Heart left ventricle (tissue), 16 donors: ENCODE measurements at regions not wholly inside any gene's neighbourhood (a gene's known extent, or its start where the extent isn't known, plus 50 kb on each side); places are given as distances from the start of the nearest gene placed in this dataset.

Experiments used
- ATAC-seq, 4 donors: fragments of 200-7000 bp; cut with Tn5 transposase; one replicate each; pipeline ENCODE4 v1.9.1; 2020 to 2022; ENCODE audit warnings: moderate library complexity in 4 of 4, mild to moderate bottlenecking in 3 of 4, moderate number of reproducible peaks in 1 of 4
- DNase-seq, 5 donors: peaks; one replicate each; pipeline ENCODE4 v3.0.0-alpha.2; 2020
- H3K27ac ChIP-seq, 12 donors: fragments of 200-600 bp; sonication (generic) in 4 of 12; one replicate each; pipeline versions ENCODE4 v1.5.0 to v1.8.0; 2016 to 2022; ENCODE audit warnings: mild to moderate bottlenecking in 2 of 12
- H3K27me3 ChIP-seq, 9 donors: fragments of 200-600 bp; sonication (generic) in 2 of 9; one replicate each; pipeline versions ENCODE4 v1.5.1 to v1.8.0; 2016 to 2022; ENCODE audit warnings: mild to moderate bottlenecking in 3 of 9
- H3K36me3 ChIP-seq, 9 donors: fragments of 200-600 bp; sonication (generic) in 2 of 9; one replicate each; pipeline versions ENCODE4 v1.5.0 to v1.8.0; 2018 to 2022; ENCODE audit warnings: mild to moderate bottlenecking in 2 of 9
- H3K4me1 ChIP-seq, 12 donors: fragments of 200-600 bp; sonication (generic) in 4 of 12; one replicate each; pipeline versions ENCODE4 v1.5.0 to v1.8.0; 2016 to 2022; ENCODE audit warnings: mild to moderate bottlenecking in 3 of 12
- H3K4me3 ChIP-seq, 12 donors: fragments of 200-600 bp; sonication (generic) in 4 of 12; one replicate each; pipeline versions ENCODE4 v1.5.0 to v1.8.0; 2017 to 2022; ENCODE audit warnings: mild to moderate bottlenecking in 9 of 12, moderate library complexity in 4 of 12
- H3K9me3 ChIP-seq, 12 donors: fragments of 200-600 bp; sonication (generic) in 4 of 12; one replicate each; pipeline versions ENCODE4 v1.5.0 to v1.8.0; 2016 to 2022; ENCODE audit warnings: mild to moderate bottlenecking in 1 of 12
- POLR2A ChIP-seq, 2 donors: fragments of 450-650 bp; IDR thresholded peaks; one replicate each; pipeline ENCODE4 v1.6.1; 2017; ENCODE audit warnings: antibody characterized with exemption in 2 of 2, mild to moderate bottlenecking in 2 of 2, moderate library complexity in 2 of 2
- WGBS, 4 donors: extraction: QIAGEN DNeasy Blood & Tissue Kit in 2 of 4; methylation state at CpG; one replicate each; pipeline versions ENCODE4 v1.1.5 to v1.1.7; 2013 to 2018; 5-methylcytosine and 5-hydroxymethylcytosine counted together
- intact Hi-C, 10 donors: fragments of 100-400 bp; cut with DNase I; formaldehyde crosslinking; loops; one replicate each; pipeline versions ENCODE4 v1.11.1 to v1.14.2; 2022
- TF ChIP-seq, protein P1 (sequence below), 12 donors: fragments of 200-600 bp; sonication (generic) in 4 of 12; IDR thresholded peaks; one replicate each; pipeline versions ENCODE4 v1.5.0 to v1.8.0; 2018 to 2022; ENCODE audit warnings: antibody characterized with exemption in 12 of 12, mild to moderate bottlenecking in 5 of 12
- donor health status: ischemic (EF 13 %, LVEDD 7.1; RV severe dilation, severe dysfunction).
- donor health status: healthy with polysubstance abuse.
- donor health status: DM: no; HTN: yes; CAD: no.
- donor health status: DM: no; HTN: no; CAD: no.
- donor health status: ischemic (EF 25% LVEDD 6.9; RV normal size, moderate dysfunction).
- donor health status: ischemic (EF 25% LVEDD 5.7; RV mildly dilated, moderate dysfunction).
- donor health status: healthy.
- donor health status: DM: yes; HTN: yes; CAD: no.
- donor health status: ischemic (EF 35%, LVEDD 5.7; RV mildly dilated, moderate dysfunction).
- donor health status: nonischemic (EF 11% LVEDD 7.7; RV severe dilation, severe dysfunction).
- donor health status: DM: yes; HTN: yes; CAD: no.
- donor health status: PGD.
- donor health status: ischemic (EF 29% LVEDD 5.4; RV normal size, mild dysfunction).
- donor health status: nonischemic (EF 23%, LVEDD 6.1; RV moderate dilation, normal function).

- ATAC-seq (no peak), DNase-seq (no peak)
- TF ChIP-seq, protein P1, sequence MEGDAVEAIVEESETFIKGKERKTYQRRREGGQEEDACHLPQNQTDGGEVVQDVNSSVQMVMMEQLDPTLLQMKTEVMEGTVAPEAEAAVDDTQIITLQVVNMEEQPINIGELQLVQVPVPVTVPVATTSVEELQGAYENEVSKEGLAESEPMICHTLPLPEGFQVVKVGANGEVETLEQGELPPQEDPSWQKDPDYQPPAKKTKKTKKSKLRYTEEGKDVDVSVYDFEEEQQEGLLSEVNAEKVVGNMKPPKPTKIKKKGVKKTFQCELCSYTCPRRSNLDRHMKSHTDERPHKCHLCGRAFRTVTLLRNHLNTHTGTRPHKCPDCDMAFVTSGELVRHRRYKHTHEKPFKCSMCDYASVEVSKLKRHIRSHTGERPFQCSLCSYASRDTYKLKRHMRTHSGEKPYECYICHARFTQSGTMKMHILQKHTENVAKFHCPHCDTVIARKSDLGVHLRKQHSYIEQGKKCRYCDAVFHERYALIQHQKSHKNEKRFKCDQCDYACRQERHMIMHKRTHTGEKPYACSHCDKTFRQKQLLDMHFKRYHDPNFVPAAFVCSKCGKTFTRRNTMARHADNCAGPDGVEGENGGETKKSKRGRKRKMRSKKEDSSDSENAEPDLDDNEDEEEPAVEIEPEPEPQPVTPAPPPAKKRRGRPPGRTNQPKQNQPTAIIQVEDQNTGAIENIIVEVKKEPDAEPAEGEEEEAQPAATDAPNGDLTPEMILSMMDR (IDR thresholded peaks at IDR 0.05) = no peak
- TF ChIP-seq POLR2A (IDR thresholded peaks at IDR 0.05) = no peak
- no peaks in the 10 kb centered on the region for H3K27me3 ChIP-seq
- H3K9me3 ChIP-seq = no peaks in the 10 kb centered on the region
- H3K4me3 ChIP-seq = no peak overlapping the region
- WGBS, 4 donors = 86 to 87% (median 87%) methylated on average over 5 of the region's 5 CpGs
- no peak overlapping the region for H3K27ac ChIP-seq
- H3K4me1 ChIP-seq = peaks cover 0 to 6% (median 0%) of the 10 kb centered on the region in 12 donors
- H3K36me3 ChIP-seq = no peaks in the 10 kb centered on the region
- intact Hi-C loops = no loop called here
These were observed 377.4 kb downstream of the GRIN2B start for GRCh38 chr12:13603953-13604352.

DNA sequence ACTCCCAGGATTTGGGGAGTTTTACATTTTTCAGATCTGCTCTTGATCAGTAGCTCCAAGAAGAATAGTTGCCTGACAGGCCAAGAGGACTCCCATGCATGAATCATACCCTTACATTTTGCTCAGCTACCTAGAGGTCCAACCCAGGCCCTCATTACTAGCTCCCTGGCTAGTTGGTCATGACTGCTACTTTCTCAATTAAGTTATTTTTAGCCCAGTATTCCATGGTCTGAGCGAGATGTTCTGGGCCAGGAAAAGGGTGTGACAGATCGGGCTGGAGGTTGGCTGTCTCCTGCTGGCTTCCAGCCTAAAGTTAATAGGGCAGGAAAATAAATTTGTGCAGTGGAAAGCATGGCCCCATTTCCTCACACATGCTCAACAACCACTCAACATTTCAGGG is 379.2 kb downstream of the GRIN2B start:
- no peaks in the 10 kb centered on the region for H3K9me3 ChIP-seq
- TF ChIP-seq, protein P1 (IDR thresholded peaks at IDR 0.05) = no peak
- no peak for TF ChIP-seq POLR2A (IDR thresholded peaks at IDR 0.05)
- WGBS, 4 donors = 15 to 18% (median 17%) methylated on average over 1 to 2 of the region's 2 CpGs
- no peaks in the 10 kb centered on the region for H3K36me3 ChIP-seq
- no peak for DNase-seq
- no peaks in the 10 kb centered on the region for H3K27me3 ChIP-seq
- no peak overlapping the region for H3K4me3 ChIP-seq
- intact Hi-C loops = no loop called here
- H3K27ac ChIP-seq = no peak overlapping the region
- ATAC-seq = peak in 3 of 4 donors; percentile 65 to 75 (median 68)
- peaks cover 0 to 6% (median 0%) of the 10 kb centered on the region in 12 donors for H3K4me1 ChIP-seq

GRCh38 chr12:13599176-13599575 is 382.2 kb downstream of the GRIN2B start:
- no peak for ATAC-seq

DNA sequence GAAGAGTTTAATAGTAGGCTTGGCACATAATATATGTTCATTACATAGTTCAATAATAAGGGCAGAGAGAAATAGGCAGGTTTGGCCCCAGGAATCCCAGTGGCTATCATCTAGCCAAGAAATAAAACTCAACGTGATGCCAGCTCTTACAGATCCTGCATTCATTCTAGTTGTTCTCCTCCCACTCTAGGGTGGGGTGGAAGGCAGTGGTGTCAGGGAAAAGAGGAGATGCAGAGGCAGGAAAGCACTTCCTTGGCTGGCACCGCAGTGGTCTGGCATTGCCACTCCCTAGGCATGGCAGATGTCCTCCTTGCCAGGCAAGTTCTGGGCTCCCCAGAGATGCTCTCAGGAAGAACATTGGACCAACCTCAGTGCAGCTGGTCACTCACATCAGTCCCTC is 383.6 kb downstream of the GRIN2B start:
- H3K4me3 ChIP-seq = no peak overlapping the region
- TF ChIP-seq POLR2A (IDR thresholded peaks at IDR 0.05) = no peak
- TF ChIP-seq, protein P1 (IDR thresholded peaks at IDR 0.05) = no peak
- H3K9me3 ChIP-seq = no peaks in the 10 kb centered on the region
- peaks cover 0 to 6% (median 0%) of the 10 kb centered on the region in 12 donors for H3K4me1 ChIP-seq
- H3K27ac ChIP-seq = no peak overlapping the region
- DNase-seq = no peak
- no peaks in the 10 kb centered on the region for H3K27me3 ChIP-seq
- no peak for ATAC-seq
- H3K36me3 ChIP-seq = no peaks in the 10 kb centered on the region
- 91 to 98% (median 95%) methylated on average over 2 of the region's 2 CpGs for WGBS, 4 donors
- intact Hi-C loops = no loop called here

More at GRCh38 chr12:13599176-13599575, 382.2 kb downstream of the GRIN2B start:
- no peak overlapping the region for H3K4me3 ChIP-seq
- no peaks in the 10 kb centered on the region for H3K9me3 ChIP-seq
- H3K27me3 ChIP-seq = no peaks in the 10 kb centered on the region
- peaks cover 0 to 6% (median 0%) of the 10 kb centered on the region in 12 donors for H3K4me1 ChIP-seq
- no peak for TF ChIP-seq POLR2A (IDR thresholded peaks at IDR 0.05)
- TF ChIP-seq, protein P1 (IDR thresholded peaks at IDR 0.05) = no peak
- 61 to 77% (median 67%) methylated on average over 4 of the region's 4 CpGs for WGBS, 4 donors
- H3K36me3 ChIP-seq = no peaks in the 10 kb centered on the region
- H3K27ac ChIP-seq = no peak overlapping the region
- DNase-seq = no peak
- intact Hi-C loops = no loop called here
